Cardiac muscle cell (in vitro differentiated cells and primary cell): ENCODE measurements at regions not wholly inside any gene's neighbourhood (a gene's known extent, or its start where the extent isn't known, plus 50 kb on each side); places are given as distances from the start of the nearest gene placed in this dataset.
"Not testable (repeated sequence)": the region's sequence is repeated elsewhere in the genome, so short reads cannot be mapped to it uniquely, and the experiment has no call there.

Experiments used
- DNase-seq, 2 donors: peaks; one replicate each; pipeline versions ENCODE4 v3.0.0 to v3.0.0-alpha.2; 2010 to 2017; ENCODE audit warnings: low read depth in 1 of 2, low spot score in 1 of 2
- H3K27ac ChIP-seq: fragments of 200-600 bp; sonication (generic); 2 replicates; pipeline ENCODE4 v1.5.1; 2016
- H3K27me3 ChIP-seq: fragments of 200-600 bp; sonication (generic); 2 replicates; pipeline ENCODE4 v1.6.0; 2016; ENCODE audit warnings: control low read depth
- H3K36me3 ChIP-seq: fragments of 200-600 bp; sonication (generic); 2 replicates; pipeline ENCODE4 v1.5.1; 2016; ENCODE audit warnings: control low read depth
- H3K4me1 ChIP-seq: fragments of 200-600 bp; sonication (generic); 2 replicates; pipeline ENCODE4 v1.8.1; 2017; ENCODE audit warnings: low read depth, mild to moderate bottlenecking, mixed run types
- H3K4me3 ChIP-seq: fragments of 200-600 bp; sonication (generic); 2 replicates; pipeline ENCODE4 v1.5.1; 2016; ENCODE audit warnings: mild to moderate bottlenecking
- H3K9me3 ChIP-seq: fragments of 200-600 bp; sonication (generic); 2 replicates; pipeline ENCODE4 v1.5.1; 2017; ENCODE audit warnings: low read depth, mild to moderate bottlenecking, control low read depth

DNA sequence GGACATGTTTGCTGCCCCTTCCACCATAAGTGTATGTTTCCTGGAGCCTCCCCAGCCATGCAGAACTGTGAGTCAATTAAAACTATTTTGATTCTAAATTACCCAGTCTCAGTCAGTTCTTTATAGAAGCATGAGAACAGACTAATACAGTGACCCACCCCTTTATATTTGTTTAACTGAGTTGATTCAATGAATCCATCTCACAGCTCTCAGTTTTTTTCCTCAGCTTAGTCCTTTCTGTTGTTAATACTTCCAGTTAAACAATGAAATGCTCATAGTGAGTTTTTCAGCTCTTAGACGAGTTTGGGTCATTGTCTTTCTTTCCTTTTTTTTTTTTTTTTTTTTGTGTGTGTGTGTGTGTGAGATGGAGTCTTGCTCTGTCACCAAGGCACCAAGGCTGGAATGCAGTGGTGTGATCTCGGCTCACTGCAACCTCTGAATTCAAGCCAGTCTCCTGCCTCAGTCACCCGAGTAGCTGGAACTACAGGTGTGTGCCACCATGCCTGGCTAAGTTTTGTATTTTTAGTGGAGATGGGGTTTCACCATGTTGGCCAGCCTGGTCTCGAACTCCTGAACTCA lies 627.4 kb downstream of the SPATA31A7 start:
- H3K27me3 ChIP-seq, DNase-seq: not testable (repeated sequence)

DNA sequence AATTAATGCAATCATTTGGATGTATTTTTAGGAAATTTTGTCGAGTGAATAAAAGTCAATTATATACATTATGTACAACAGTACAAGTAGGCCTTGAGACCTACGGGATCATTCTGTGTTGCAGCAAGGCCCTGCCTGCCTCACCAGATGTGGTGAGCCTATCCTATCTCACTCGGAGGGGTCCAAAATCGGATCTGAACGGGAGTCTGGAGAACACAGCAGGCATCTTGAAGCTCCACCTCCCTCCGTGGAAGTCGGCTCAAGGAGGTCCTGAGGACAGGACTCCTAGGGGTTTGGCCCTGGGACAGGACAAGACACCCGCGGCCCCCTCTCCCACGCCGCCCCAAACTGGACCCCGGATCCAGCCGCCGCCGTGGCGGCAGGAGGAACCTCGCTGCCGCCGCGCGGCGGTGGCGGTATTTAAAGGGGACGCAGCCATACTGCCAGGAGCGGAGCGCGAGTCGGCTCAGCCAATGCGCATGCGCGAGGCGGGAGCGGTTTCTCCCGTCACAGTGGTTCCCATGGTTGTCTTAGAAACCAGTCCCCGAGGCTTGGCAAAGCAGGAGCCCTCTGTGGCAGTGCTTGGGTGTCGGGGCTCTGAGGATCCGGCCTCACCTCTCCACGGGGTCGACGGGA lies 663.9 kb downstream of the SPATA31A7 start:
- H3K4me1 ChIP-seq, DNase-seq, H3K27ac ChIP-seq, H3K36me3 ChIP-seq, H3K4me3 ChIP-seq, H3K27me3 ChIP-seq, H3K9me3 ChIP-seq: not testable (repeated sequence)

More for the DNA sequence above, 627.4 kb downstream of the SPATA31A7 start:
- not testable (repeated sequence) for H3K36me3 ChIP-seq, H3K4me1 ChIP-seq, H3K9me3 ChIP-seq, H3K4me3 ChIP-seq, H3K27ac ChIP-seq

DNA sequence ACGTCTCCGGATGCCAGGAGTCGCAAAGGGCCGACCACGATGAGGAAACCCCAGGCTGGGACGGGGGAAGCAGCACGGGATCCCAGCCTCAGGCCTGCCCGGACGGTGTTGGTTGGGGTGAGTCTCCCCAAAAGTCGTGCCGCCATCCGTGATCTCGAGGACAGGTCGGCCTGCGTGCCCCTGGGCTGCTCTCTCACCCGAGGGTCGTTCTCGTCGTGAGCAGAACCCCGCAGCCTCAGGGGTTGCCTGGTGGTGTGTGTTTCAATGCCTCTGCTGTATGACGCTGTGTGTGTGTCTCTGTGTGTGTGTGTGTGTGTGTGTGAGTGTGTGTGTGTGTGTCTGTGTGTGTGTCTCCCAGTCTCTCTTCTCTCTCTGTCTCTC lies 664.4 kb downstream of the SPATA31A7 start:
- not testable (repeated sequence) for DNase-seq, H3K27me3 ChIP-seq, H3K36me3 ChIP-seq, H3K9me3 ChIP-seq, H3K27ac ChIP-seq, H3K4me1 ChIP-seq
- peak overlapping the region; percentile 12 for H3K4me3 ChIP-seq

DNA sequence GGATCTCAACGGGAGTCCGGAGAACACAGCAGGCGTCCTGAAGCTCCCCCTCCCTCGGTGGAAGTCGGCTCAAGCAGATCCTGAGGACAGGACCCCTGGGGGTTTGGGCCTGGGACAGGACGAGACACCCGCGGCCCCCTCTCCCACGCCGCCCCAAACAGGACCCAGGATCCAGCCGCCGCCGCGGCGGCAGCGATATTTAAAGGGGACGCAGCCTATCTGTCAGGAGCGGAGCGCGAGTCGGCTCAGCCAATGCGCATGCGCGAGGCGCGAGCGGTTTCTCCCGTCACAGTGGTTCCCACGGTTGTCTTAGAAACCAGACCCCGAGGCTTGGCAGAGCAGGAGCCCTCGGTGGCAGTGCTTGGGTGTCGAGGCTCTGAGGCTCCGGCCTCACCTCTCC lies 666.4 kb downstream of the SPATA31A7 start:
- not testable (repeated sequence) for H3K9me3 ChIP-seq, H3K36me3 ChIP-seq, H3K4me3 ChIP-seq, H3K4me1 ChIP-seq, H3K27ac ChIP-seq, H3K27me3 ChIP-seq, DNase-seq

DNA sequence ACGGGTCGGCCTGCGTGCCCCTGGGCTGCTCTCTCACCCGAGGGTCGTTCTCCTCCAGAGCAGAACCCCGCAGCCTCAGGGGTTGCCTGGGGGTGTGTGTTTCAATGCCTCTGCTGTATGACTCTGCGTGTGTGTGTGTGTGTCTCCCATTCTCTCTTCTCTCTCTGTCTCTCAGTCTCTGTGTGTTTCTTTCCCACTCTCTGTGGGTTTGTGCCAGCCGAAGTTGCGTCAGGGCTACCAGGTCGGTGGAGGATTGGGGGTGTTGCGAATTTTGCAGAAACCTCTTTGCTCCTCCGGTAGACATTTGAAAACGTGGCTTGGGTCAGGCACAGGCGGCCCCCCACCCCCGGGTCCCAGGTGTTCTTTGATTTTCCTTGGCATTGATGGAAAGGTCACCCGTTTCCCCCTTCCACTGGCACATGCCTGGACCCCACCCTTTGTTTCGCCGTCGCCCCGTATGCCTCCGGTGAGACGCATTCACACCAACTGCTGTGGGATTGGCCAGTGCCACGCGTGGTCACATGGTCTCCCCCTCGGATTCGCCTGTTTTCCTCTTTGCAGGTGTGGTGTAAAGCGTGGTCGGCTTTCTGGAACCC lies 667.1 kb downstream of the SPATA31A7 start:
- H3K36me3 ChIP-seq: not testable (repeated sequence)

DNA sequence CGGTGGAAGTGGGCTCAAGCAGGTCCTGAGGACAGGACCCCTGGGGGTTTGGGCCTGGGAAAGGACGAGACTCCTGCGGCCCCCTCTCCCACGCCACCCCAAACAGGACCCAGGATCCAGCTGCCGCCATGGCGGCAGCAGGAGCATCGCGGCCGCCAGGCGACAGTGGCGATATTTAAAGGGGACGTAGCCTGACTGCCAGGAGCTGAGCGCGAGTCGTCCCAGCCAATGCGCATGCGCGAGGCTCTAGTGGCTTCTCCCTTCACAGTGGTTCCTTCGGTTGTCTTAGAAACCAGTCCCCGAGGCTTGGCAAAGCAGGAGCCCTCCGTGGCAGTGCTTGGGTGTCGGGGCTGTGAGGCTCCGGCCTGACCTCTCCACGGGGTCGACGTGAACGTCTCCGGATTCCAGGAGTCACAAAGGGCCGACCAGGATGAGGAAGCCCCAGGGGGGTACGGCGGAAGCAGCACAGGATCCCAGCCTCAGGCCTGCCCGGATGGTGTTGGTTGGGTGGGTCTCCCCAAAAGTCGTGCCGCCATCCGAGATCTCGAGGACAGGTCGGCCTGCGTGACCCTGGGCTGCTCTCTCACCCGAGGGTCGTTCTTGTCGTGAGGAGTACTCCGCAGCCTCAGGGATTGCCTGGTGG lies 668.0 kb downstream of the SPATA31A7 start:
- H3K27ac ChIP-seq, H3K36me3 ChIP-seq, H3K4me1 ChIP-seq, H3K4me3 ChIP-seq, H3K27me3 ChIP-seq, DNase-seq, H3K9me3 ChIP-seq: not testable (repeated sequence)

More for the DNA sequence above, 667.1 kb downstream of the SPATA31A7 start:
- H3K27me3 ChIP-seq, H3K4me1 ChIP-seq, DNase-seq, H3K27ac ChIP-seq, H3K9me3 ChIP-seq, H3K4me3 ChIP-seq: not testable (repeated sequence)

DNA sequence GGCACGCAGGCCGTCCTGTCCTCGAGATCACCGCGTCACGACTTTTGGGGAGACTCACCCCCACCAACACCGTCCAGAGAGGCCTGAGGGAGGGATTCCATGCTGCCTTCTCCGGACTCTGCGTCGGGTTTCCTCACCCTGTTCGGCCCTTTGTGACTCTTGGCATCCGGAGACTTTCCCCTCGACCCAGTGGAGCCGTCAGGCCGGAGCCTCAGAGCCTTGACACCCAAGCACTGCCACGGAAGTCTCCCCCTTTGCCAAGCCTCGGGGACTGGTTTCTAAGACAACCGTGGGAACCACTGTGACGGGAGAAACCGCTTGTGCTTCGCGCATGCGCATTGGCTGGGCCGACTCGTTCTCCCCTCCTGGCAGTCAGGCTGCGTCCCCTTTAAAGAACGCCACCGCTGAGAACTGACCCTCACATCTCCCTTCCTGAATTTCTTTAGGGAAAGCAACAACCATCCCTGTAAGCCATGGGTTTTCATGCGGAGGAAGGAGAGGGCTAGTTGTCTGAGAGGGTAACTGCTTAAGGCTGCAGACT lies 672.7 kb downstream of the SPATA31A7 start:
- not testable (repeated sequence) for H3K4me1 ChIP-seq, H3K9me3 ChIP-seq

DNA sequence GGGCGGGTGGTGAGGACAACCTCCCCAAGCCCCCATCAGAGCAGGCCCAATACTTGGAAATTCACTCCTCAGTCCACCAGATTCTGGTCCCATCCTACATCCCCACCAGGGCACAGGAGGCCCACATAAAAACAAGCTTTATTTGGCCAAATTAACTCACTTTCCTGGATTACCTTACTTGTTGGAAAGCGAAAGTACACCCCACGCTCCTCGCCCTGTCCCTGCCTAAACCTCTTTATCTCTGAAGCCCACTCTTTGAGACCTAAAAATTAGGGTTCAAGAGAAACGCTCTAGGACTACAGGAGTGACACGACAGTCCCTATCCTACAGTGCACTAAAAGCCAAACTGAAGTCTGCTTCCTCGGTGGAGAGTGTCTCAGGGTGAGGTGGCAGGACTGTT lies 674.6 kb downstream of the SPATA31A7 start:
- DNase-seq: not testable (repeated sequence)

More for the DNA sequence above, 672.7 kb downstream of the SPATA31A7 start:
- DNase-seq, H3K27me3 ChIP-seq, H3K36me3 ChIP-seq, H3K27ac ChIP-seq, H3K4me3 ChIP-seq: not testable (repeated sequence)

DNA sequence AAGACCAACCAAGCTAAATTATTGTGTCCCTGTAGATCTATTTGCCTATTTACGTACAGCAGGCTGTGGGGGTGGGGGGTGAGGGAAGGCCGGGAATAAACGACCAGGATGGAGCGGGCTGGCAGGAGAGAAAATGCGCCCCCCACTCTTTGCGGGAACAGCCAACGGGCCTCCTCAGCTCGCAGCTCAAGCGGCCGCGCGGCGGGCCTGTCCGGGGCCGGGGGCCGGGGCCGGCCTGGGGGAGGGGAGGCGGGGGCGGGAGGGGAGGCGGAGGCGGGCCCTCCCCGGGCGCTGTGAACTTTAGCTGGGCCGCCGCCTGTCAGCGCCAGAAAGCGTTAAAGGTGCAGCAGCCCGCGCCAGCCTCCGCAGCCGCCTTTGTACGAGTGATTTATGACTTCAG lies 679.1 kb downstream of the SPATA31A7 start:
- H3K4me1 ChIP-seq, H3K9me3 ChIP-seq, H3K27ac ChIP-seq, H3K4me3 ChIP-seq, H3K27me3 ChIP-seq, H3K36me3 ChIP-seq, DNase-seq: not testable (repeated sequence)

More for the DNA sequence above, 674.6 kb downstream of the SPATA31A7 start:
- not testable (repeated sequence) for H3K27me3 ChIP-seq, H3K4me3 ChIP-seq, H3K9me3 ChIP-seq, H3K4me1 ChIP-seq, H3K36me3 ChIP-seq, H3K27ac ChIP-seq

DNA sequence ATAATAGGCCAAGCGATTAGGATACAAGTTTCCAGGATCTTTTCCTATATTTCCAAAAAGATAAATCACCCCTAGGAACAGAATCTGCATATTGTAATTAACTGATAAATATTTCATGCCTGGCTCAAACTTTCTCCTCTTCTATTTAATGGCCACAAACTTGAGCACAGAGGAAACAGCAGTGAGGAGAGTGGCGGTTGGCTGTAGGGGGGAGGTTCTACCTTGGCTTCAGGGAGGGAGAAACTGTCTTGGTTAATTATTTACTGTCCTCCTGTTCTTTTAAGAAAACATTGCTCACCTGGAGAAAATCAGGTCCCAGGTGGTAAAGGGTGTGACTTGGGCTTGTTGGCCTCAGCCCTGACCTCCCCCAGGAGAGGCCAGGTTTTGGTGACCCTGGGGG lies 682.5 kb downstream of the SPATA31A7 start:
- not testable (repeated sequence) for H3K9me3 ChIP-seq, H3K4me3 ChIP-seq, H3K27me3 ChIP-seq, H3K36me3 ChIP-seq, H3K4me1 ChIP-seq, DNase-seq, H3K27ac ChIP-seq
